PFSK-1 (cell line): ENCODE measurements at regions not wholly inside any gene's neighbourhood (a gene's known extent, or its start where the extent isn't known, plus 50 kb on each side); places are given as distances from the start of the nearest gene placed in this dataset.

Experiments used
- POLR2AphosphoS5 ChIP-seq: IDR thresholded peaks from 2 replicates; pipeline ENCODE4 v1.6.1; 2012; ENCODE audit warnings: low read depth, mild to moderate bottlenecking, control low read depth, low read length, moderate library complexity
- SIN3A ChIP-seq: IDR thresholded peaks from 2 replicates; pipeline ENCODE4 v1.6.1; 2012; ENCODE audit warnings: mild to moderate bottlenecking, low read length, moderate library complexity, borderline replicate concordance; ENCODE audit not compliant: insufficient read depth
- TAF1 ChIP-seq: IDR thresholded peaks from 2 replicates; pipeline ENCODE4 v1.6.1; 2012; ENCODE audit warnings: low read length, control low read depth, borderline replicate concordance; ENCODE audit not compliant: insufficient read depth
- TF ChIP-seq, protein P1 (sequence below), 2 experiments: IDR thresholded peaks; 2 replicates each; pipeline versions ENCODE4 v1.6.1 to v1.8.0; 2011 to 2012; ENCODE audit warnings: low read depth in 2 of 2, low read length in 2 of 2, control low read depth in 1 of 2, inconsistent platforms in 1 of 2, mild to moderate bottlenecking in 1 of 2, moderate library complexity in 1 of 2; ENCODE audit not compliant: insufficient read depth in 1 of 2

DNA sequence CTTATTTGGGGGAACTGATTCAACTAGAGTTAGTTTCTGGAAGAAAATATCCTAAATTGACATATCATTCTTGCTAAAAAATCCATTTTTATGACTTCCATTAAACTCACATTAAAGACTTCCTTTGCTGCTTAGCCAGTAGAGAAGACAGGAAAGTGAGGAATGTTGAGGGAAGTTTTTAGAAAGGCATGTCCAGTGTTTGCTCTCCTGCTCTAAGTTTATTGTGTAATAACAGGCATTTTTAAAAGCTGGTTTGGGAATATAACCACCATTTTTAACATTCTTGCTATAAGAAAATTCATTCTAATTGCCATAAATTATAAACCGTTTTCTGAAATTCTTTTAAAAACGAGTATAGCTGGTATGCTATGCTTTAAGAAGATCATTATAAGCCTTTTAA is 428.0 kb downstream of the RAP2B start:
- TF ChIP-seq SIN3A (no peak), TAF1 (no peak), POLR2AphosphoS5 (no peak)
- TF ChIP-seq, protein P1, sequence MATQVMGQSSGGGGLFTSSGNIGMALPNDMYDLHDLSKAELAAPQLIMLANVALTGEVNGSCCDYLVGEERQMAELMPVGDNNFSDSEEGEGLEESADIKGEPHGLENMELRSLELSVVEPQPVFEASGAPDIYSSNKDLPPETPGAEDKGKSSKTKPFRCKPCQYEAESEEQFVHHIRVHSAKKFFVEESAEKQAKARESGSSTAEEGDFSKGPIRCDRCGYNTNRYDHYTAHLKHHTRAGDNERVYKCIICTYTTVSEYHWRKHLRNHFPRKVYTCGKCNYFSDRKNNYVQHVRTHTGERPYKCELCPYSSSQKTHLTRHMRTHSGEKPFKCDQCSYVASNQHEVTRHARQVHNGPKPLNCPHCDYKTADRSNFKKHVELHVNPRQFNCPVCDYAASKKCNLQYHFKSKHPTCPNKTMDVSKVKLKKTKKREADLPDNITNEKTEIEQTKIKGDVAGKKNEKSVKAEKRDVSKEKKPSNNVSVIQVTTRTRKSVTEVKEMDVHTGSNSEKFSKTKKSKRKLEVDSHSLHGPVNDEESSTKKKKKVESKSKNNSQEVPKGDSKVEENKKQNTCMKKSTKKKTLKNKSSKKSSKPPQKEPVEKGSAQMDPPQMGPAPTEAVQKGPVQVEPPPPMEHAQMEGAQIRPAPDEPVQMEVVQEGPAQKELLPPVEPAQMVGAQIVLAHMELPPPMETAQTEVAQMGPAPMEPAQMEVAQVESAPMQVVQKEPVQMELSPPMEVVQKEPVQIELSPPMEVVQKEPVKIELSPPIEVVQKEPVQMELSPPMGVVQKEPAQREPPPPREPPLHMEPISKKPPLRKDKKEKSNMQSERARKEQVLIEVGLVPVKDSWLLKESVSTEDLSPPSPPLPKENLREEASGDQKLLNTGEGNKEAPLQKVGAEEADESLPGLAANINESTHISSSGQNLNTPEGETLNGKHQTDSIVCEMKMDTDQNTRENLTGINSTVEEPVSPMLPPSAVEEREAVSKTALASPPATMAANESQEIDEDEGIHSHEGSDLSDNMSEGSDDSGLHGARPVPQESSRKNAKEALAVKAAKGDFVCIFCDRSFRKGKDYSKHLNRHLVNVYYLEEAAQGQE (IDR thresholded peaks at IDR 0.05; ENCODE audit: insufficient read depth in 1 of 2, low read depth in 2 of 2, low read length in 2 of 2), result no peak
